ENCODE measurements at regions not wholly inside any gene's neighbourhood (a gene's known extent, or its start where the extent isn't known, plus 50 kb on each side); places are given as distances from the start of the nearest gene placed in this dataset.

GRCh38 chr6:11929241-11929835 lies 82.8 kb upstream of the HIVEP1 start:
- H3K9ac ChIP-seq (ENCODE audit: low read length): no peak overlapping the region
- FAIRE-seq (no peak), DNase-seq (ENCODE audit: low read depth) (no peak)
- H3K36me3 Mint-ChIP-seq (ENCODE audit: low read depth, unreplicated experiment): no peaks in the 10 kb centered on the region
- no peak overlapping the region for H2AFZ ChIP-seq (ENCODE audit: low read depth, low read length)
- no peaks in the 10 kb centered on the region for H4K20me1 ChIP-seq (ENCODE audit: insufficient read depth, low read length)
- TF ChIP-seq EZH2 (IDR thresholded peaks at IDR 0.05; ENCODE audit: insufficient read depth, low read length): no peak
- TF ChIP-seq CTCF (IDR thresholded peaks at IDR 0.05; ENCODE audit: insufficient read depth, low read depth, low read length): no peak
- H3K4me3 ChIP-seq (ENCODE audit: insufficient read depth, low read depth, low read length): no peak overlapping the region
- H3K36me3 ChIP-seq (ENCODE audit: insufficient read depth, low read length): no peaks in the 10 kb centered on the region
- no peaks in the 10 kb centered on the region for H3K4me1 ChIP-seq (ENCODE audit: insufficient read depth, low read length)
- no peak overlapping the region for H3K27ac Mint-ChIP-seq (ENCODE audit: unreplicated experiment)
- H3K27me3 Mint-ChIP-seq (ENCODE audit: low read depth, unreplicated experiment): no peaks in the 10 kb centered on the region
- H3K4me3 Mint-ChIP-seq (ENCODE audit: unreplicated experiment): no peak overlapping the region
- H3K79me2 ChIP-seq (ENCODE audit: insufficient read depth, low read length): no peaks in the 10 kb centered on the region
- H3K9me3 ChIP-seq (ENCODE audit: insufficient read depth, low read depth, low read length): no peaks in the 10 kb centered on the region
- H3K9me3 Mint-ChIP-seq (ENCODE audit: unreplicated experiment): no peaks in the 10 kb centered on the region
- no peaks in the 10 kb centered on the region for H3K4me1 Mint-ChIP-seq (ENCODE audit: low read depth, unreplicated experiment)
- no peak overlapping the region for H3K4me2 ChIP-seq (ENCODE audit: low read length)
- H3K27ac ChIP-seq (ENCODE audit: low read depth, low read length): no peak overlapping the region
- no peaks in the 10 kb centered on the region for H3K27me3 ChIP-seq (ENCODE audit: insufficient read depth, low read length)

DNA sequence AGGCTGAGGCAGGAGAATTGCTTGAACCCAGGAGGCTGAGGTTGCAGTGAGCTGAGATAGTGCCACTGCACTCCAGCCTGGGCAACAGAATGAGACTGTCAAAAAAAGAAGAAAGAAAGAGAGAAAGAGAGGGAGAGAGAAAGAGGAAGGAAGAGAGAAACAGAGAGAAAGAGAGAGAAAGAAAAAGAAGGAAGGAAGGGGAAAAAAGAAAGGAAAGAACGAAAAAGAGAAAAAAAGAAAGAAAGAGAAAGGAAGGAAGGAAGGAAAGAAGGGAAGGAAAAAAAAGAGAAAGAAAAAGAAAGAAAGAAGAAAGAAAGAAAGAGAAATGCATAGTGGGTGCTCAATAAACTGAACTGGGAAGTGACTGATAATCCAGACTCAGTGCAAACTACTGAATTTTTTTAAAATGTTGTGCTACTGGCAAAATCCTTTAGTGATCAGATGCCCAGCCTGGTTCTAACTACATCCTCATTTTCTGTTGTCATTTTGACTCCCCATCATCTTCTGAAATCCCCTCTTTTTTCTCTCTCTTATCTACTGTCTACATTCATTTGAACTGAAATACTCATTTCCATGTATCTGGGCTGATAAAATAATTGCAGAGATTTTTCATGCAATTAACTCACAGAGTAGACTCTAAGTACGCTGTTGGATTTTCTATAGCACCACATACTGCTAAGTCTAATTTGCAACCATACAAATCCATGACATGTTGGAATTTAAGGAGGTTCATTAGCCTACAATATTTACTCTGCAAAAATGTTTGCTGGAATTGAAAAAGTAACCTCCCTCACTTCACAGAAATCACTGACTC lies 85.3 kb upstream of the HIVEP1 start:
- no peak overlapping the region for H3K4me3 Mint-ChIP-seq (ENCODE audit: unreplicated experiment)
- no peaks in the 10 kb centered on the region for H4K20me1 ChIP-seq (ENCODE audit: insufficient read depth, low read length)
- TF ChIP-seq CTCF (IDR thresholded peaks at IDR 0.05; ENCODE audit: insufficient read depth, low read depth, low read length) (no peak), EZH2 (IDR thresholded peaks at IDR 0.05; ENCODE audit: insufficient read depth, low read length) (no peak)
- H3K9me3 ChIP-seq (ENCODE audit: insufficient read depth, low read depth, low read length): no peaks in the 10 kb centered on the region
- H3K79me2 ChIP-seq (ENCODE audit: insufficient read depth, low read length): no peaks in the 10 kb centered on the region
- no peak overlapping the region for H3K4me3 ChIP-seq (ENCODE audit: insufficient read depth, low read depth, low read length)
- no peaks in the 10 kb centered on the region for H3K36me3 ChIP-seq (ENCODE audit: insufficient read depth, low read length)
- no peak overlapping the region for H3K27ac ChIP-seq (ENCODE audit: low read depth, low read length)
- no peaks in the 10 kb centered on the region for H3K27me3 ChIP-seq (ENCODE audit: insufficient read depth, low read length)
- no peak overlapping the region for H3K9ac ChIP-seq (ENCODE audit: low read length)
- H2AFZ ChIP-seq (ENCODE audit: low read depth, low read length): no peak overlapping the region
- DNase-seq (ENCODE audit: low read depth): no peak
- no peaks in the 10 kb centered on the region for H3K27me3 Mint-ChIP-seq (ENCODE audit: low read depth, unreplicated experiment)
- no peak overlapping the region for H3K27ac Mint-ChIP-seq (ENCODE audit: unreplicated experiment)
- no peaks in the 10 kb centered on the region for H3K36me3 Mint-ChIP-seq (ENCODE audit: low read depth, unreplicated experiment)
- no peaks in the 10 kb centered on the region for H3K4me1 Mint-ChIP-seq (ENCODE audit: low read depth, unreplicated experiment)
- H3K9me3 Mint-ChIP-seq (ENCODE audit: unreplicated experiment): no peaks in the 10 kb centered on the region
- peaks cover under 1% of the 10 kb centered on the region for H3K4me1 ChIP-seq (ENCODE audit: insufficient read depth, low read length)
- no peak for FAIRE-seq
- no peak overlapping the region for H3K4me2 ChIP-seq (ENCODE audit: low read length)

GRCh38 chr6:11925805-11926204 lies 86.3 kb upstream of the HIVEP1 start:
- H3K4me3 ChIP-seq (ENCODE audit: insufficient read depth, low read depth, low read length): no peak overlapping the region
- no peak for TF ChIP-seq EZH2 (IDR thresholded peaks at IDR 0.05; ENCODE audit: insufficient read depth, low read length)
- no peak for TF ChIP-seq CTCF (IDR thresholded peaks at IDR 0.05; ENCODE audit: insufficient read depth, low read depth, low read length)
- H3K4me1 Mint-ChIP-seq (ENCODE audit: low read depth, unreplicated experiment): peaks cover 7% of the 10 kb centered on the region
- H3K4me1 ChIP-seq (ENCODE audit: insufficient read depth, low read length): peaks cover 11% of the 10 kb centered on the region
- no peaks in the 10 kb centered on the region for H4K20me1 ChIP-seq (ENCODE audit: insufficient read depth, low read length)
- no peak overlapping the region for H3K9ac ChIP-seq (ENCODE audit: low read length)
- no peak overlapping the region for H3K27ac ChIP-seq (ENCODE audit: low read depth, low read length)
- no peaks in the 10 kb centered on the region for H3K9me3 ChIP-seq (ENCODE audit: insufficient read depth, low read depth, low read length)
- no peaks in the 10 kb centered on the region for H3K36me3 Mint-ChIP-seq (ENCODE audit: low read depth, unreplicated experiment)
- no peak overlapping the region for H2AFZ ChIP-seq (ENCODE audit: low read depth, low read length)
- H3K27me3 ChIP-seq (ENCODE audit: insufficient read depth, low read length): no peaks in the 10 kb centered on the region
- H3K36me3 ChIP-seq (ENCODE audit: insufficient read depth, low read length): no peaks in the 10 kb centered on the region
- FAIRE-seq (no peak), DNase-seq (ENCODE audit: low read depth) (no peak)
- H3K4me2 ChIP-seq (ENCODE audit: low read length): no peak overlapping the region
- H3K27ac Mint-ChIP-seq (ENCODE audit: unreplicated experiment): no peak overlapping the region
- H3K79me2 ChIP-seq (ENCODE audit: insufficient read depth, low read length): no peaks in the 10 kb centered on the region
- H3K9me3 Mint-ChIP-seq (ENCODE audit: unreplicated experiment): no peaks in the 10 kb centered on the region
- H3K27me3 Mint-ChIP-seq (ENCODE audit: low read depth, unreplicated experiment): no peaks in the 10 kb centered on the region
- no peak overlapping the region for H3K4me3 Mint-ChIP-seq (ENCODE audit: unreplicated experiment)
